Activated CD4-positive, alpha-beta T cell treated with anti-CD3 and anti-CD28 coated beads for 1 hour (primary cell): ENCODE measurements at regions not wholly inside any gene's neighbourhood (a gene's known extent, or its start where the extent isn't known, plus 50 kb on each side); places are given as distances from the start of the nearest gene placed in this dataset.

ENCODE experiments used
- DNase-seq: peaks from one replicate; pipeline ENCODE4 v3.0.0-alpha.2; 2020

DNA sequence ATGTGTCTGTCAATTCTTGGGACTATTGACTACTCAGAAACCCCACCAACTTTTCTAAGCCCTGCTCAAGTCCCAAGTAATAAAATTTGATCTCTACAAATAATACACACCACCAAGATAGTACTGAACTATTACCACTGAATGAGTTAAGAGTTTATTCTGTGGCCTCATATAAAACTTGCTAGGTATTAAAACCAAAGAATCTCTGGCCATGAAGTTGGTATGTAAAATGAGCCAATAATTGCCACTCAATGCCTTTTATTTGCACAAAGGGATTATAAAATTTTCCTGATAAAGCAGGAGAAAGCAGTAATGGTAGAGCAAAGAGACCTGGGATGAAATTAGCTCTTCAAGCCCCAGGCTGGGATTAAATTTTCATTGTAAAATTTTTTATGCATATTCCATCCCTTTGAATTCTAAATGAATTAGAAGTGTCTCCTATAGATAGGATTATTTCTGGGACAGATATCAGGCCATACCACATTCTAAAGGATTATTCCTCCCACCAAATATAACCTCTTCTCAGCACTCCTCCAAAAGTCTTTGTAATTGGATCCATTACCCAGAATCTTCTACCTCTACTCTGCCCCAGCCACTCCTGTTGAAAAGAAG lies 450.5 kb upstream of the ACVR2A start:
- no peak for DNase-seq

GRCh38 chr2:147392180-147392579 lies 452.6 kb upstream of the ACVR2A start:
- DNase-seq: no peak

- no peak for DNase-seq
These were observed 454.4 kb upstream of the ACVR2A start for GRCh38 chr2:147390475-147390874.

DNA sequence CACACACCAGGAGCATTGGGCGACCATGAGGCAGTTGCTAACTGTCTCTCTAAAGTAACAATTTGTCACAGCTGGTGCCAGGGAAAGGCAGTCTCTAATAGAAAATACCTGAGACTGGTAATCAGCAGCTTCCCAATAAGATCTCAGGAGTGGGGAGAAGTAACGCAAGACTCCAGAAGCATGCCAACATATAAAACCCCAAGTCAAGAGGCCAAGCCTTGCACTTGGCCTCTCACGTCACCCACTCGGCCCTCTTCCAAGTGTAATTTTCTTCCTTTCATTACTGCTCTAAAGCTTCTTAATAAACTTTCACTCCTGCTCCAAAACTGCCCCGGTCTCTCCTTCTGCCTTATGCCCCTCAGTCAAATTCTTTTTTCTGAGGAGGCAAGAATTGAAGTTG lies 455.6 kb upstream of the ACVR2A start:
- no peak for DNase-seq

DNA sequence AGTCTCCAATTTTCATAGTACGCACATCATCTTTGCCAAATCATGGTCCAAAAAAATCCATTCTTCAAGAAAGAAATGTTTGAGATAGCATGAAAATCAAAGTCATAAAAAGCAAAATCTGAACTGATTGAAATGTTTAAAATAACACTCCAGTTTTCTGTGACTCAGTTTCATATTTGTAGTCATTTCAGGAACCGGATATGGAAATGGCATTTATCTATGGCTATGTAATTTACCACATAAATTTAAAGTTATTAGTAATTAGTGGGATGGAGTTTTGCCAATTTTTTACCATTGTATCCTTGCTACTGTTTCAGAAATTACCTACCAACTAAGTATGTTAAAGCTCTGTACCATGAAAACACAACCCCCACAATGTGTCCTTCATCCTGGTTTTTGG lies 456.6 kb upstream of the ACVR2A start:
- no peak for DNase-seq

DNA sequence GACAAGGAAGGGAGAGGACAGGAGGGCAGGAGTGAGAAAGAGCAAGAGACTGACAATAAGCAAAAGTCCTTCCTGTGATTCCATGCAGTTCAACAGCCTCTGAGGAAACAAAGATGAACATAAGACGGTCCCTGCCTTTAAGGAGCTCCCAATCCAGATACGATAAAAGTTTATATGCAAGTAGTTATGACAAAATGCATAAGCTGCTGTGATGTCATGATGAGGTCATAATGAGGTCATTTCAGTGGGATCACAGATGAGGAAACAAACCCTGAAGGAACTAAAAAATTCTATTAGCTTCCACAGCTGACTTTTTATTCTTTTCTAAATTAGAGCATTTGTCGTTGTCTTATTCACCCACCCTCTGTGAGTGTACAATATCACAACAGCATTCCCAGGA lies 458.5 kb upstream of the ACVR2A start:
- no peak for DNase-seq

- no peak for DNase-seq
These were observed 459.2 kb upstream of the ACVR2A start for GRCh38 chr2:147385600-147385999.

GRCh38 chr2:147384659-147385058 lies 460.2 kb upstream of the ACVR2A start:
- no peak for DNase-seq

GRCh38 chr2:147382322-147382948 lies 462.4 kb upstream of the ACVR2A start:
- DNase-seq: no peak

- no peak for DNase-seq
These were observed 466.4 kb upstream of the ACVR2A start for GRCh38 chr2:147378403-147378802.

GRCh38 chr2:147375073-147375472 lies 469.8 kb upstream of the ACVR2A start:
- DNase-seq: no peak

- no peak for DNase-seq
These were observed 470.4 kb upstream of the ACVR2A start for GRCh38 chr2:147374423-147374811.

DNA sequence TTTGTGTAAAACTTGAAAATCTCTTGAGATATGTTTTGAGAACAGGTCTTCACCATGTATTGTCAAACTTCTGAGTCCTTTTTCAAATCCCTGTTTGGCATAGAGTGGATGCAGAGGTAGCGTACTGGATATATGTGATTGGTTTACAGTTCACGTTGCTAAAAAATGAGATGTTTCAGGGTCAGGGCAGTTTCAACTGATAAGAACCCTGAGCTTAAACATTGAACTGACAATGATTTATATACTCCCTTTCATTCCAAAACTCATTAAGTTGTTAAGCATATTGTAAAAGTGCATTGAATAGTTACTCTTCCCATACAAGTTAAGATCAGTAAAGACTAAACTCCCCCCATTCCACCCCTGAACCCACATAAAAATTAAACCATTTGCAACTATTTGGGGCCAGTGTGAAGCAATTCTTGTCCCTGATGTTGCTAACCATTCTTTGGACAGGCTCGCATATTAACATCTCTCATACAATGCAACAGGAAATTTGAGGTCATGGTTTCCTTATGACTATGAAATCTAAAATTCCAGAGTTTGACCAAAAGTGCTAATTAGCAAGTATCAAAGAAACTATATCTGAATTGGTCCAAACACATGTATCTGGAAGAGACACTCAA lies 470.9 kb upstream of the ACVR2A start:
- no peak for DNase-seq

DNA sequence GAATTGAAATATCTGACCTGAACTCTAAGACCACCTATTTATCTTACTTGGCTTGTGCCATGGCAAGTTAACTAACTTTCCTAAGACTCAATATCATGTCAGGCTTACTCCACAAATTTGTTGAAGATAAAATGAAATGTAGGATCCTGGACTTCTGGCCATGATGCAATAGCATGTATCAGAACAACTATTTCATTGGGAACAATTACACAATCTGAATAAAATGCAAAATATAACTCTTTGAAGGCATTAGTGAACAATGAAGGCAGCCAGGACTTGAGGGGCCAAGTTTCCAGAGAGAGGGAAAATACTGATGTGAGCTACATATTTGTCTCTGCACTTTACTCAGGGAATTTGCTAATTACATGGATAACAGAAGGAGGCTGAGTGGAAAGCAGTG lies 476.5 kb upstream of the ACVR2A start:
- no peak for DNase-seq

DNA sequence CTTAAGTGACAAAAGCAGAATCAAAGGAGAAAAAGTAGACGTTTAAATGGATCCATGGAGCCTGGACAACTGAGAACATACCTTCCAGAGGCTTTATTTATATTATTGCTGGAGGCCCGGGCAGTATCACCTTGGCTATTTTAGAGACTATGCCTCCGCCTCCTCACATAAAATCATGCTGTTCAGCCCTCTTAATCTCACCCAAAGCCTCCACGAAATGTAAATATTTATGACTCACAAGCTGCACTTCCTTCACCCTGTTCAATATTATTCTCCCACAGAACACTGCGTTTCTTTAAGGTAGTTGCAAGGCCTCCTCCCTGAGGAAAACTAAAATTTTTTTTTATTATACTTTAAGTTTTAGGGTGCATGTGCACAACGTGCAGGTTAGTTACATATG lies 478.6 kb upstream of the ACVR2A start:
- no peak for DNase-seq

GRCh38 chr2:147365622-147366021 lies 479.2 kb upstream of the ACVR2A start:
- no peak for DNase-seq

GRCh38 chr2:147364597-147364996 lies 480.2 kb upstream of the ACVR2A start:
- DNase-seq: no peak

GRCh38 chr2:147363181-147363580 lies 481.6 kb upstream of the ACVR2A start:
- no peak for DNase-seq

DNA sequence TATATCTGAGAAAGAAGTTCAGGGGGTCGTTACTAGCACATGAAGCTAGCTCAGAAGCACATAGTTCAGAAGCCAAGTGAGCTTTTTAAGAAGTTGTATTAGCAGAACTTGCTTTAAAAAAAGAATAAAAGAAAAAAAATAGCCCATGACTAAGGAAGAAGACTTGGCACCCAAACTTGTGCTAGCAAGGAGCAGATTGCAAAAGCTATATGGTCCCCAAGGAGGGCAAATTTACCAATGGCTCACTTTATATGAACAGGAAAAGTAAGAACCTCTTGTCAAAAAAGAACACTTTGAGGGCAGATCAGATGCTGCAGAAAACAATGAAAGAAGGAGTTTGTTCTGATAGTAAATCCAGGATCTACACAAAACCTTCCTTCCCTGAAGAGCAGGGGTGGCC lies 486.5 kb upstream of the ACVR2A start:
- DNase-seq: no peak

DNA sequence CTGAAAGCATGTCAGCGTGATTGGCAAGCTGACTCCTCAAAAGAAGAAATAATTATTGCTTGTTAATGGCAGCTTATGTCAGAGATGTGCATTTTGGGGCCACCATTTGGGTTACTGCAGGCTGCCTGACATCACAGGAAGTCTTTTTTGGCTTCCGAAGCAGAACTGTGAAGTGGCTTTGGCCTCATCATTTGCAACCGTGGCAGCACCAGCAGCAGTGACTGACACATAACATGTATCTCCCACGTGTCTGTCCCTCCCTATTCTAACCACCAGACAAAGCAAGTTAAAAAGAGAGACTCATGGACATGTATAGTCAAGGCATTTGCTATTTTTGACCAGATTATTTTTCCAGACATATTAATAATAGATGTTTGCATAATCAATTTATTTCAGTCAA lies 488.7 kb upstream of the ACVR2A start:
- no peak for DNase-seq

DNA sequence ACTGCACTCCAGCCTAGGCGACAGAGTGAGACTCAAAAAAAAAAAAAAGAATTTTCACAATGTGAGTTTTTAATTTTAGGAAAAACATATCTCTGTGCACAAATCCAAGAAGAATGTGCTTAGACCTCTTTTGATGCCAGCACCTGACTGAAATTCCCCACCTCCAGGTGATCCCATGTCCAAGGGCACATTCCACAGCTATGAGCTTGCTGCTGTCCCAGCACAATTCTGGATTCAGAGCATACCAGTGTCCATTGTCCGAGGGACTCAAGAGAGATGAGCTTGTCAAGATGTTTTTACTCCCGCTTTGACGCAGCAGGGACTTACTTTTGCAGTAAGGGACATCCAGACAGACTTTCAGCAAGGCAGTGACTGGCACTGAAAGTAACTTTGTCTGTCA lies 489.1 kb upstream of the ACVR2A start:
- DNase-seq: no peak

- no peak for DNase-seq
These were observed 491.8 kb upstream of the ACVR2A start for GRCh38 chr2:147353072-147353381.

DNA sequence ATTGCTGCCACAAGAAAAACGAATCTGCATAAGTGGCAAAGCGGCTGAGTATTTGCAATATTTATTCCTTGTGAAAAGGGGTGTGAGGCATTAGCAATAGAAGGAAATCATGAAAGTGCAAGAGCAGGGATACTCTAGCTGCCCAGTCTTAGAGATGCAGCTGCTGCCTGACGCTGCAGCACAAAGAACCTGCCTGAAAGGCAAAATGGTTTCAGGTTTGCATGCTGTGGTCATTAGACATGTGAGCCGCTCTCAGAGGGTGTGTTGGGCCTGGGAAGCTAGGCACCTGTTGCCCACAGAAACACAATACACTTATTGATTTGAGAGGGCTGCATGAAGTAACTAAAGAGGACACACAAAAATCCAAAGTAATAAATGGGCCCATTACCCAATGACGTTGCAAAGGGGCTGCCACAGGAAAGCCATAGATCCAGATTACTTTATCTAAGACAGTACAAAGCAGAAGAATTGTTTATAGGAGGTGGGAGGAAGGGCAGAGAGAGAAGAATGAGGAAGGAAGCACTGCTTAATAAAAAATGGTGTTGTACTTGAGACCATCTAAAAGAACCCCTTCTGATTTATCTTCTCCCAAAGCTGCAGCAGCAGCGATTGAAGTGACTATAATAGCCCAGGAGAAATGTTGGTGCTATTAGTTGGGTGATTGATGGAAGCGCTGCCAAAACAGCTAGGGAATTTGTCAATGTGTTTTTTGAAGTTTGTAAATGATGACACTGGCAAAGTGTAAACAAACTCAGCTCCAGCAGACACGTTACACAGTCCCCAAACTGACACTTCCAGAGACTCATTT lies 492.4 kb upstream of the ACVR2A start:
- DNase-seq: no peak

DNA sequence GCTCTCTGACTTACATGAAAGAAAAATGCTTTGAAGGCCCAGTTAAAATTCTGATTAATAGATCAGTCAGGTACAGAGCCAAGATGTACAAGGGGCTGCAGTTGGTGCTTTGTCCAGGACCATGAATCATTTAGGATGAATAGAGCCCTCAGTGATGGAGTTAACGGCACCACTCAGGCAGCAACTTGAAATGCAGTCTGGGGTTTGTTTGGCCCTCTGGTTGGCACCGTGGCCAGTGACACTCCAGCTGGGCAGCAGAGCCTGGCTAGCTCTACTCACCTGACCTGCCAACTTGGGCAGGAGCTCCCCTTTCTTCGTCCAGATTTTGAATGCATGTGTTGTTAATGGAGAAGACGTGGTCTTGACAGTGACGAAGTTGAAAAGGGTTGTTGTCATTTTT lies 493.0 kb upstream of the ACVR2A start:
- no peak for DNase-seq
